Middle frontal gyrus (tissue), 1 donor: ENCODE measurements at regions not wholly inside any gene's neighbourhood (a gene's known extent, or its start where the extent isn't known, plus 50 kb on each side); places are given as distances from the start of the nearest gene placed in this dataset.

Experiments used
- DNase-seq: peaks from one replicate; pipeline ENCODE4 v3.0.0-alpha.2; 2015; ENCODE audit warnings: low spot score; ENCODE audit errors: extremely low spot score

- DNase-seq, result no peak
Measured at GRCh38 chr4:81634766-81635549, 163.3 kb upstream of the RASGEF1B start.

GRCh38 chr4:81634165-81634564 is 162.5 kb upstream of the RASGEF1B start:
- no peak for DNase-seq

GRCh38 chr4:81632581-81633299 is 161.0 kb upstream of the RASGEF1B start:
- no peak for DNase-seq

GRCh38 chr4:81631958-81632441 is 160.3 kb upstream of the RASGEF1B start:
- DNase-seq, result no peak

GRCh38 chr4:81629366-81629765 is 157.7 kb upstream of the RASGEF1B start:
- no peak for DNase-seq

- DNase-seq, result no peak
Measured at GRCh38 chr4:81628489-81628888, 156.8 kb upstream of the RASGEF1B start.

GRCh38 chr4:81627590-81627989 is 155.9 kb upstream of the RASGEF1B start:
- no peak for DNase-seq

GRCh38 chr4:81626851-81627250 is 155.1 kb upstream of the RASGEF1B start:
- DNase-seq, result no peak

- DNase-seq, result no peak
Measured at GRCh38 chr4:81625422-81626417, 154.0 kb upstream of the RASGEF1B start.

GRCh38 chr4:81623434-81623833 is 151.7 kb upstream of the RASGEF1B start:
- no peak for DNase-seq

GRCh38 chr4:81622474-81623184 is 150.9 kb upstream of the RASGEF1B start:
- no peak for DNase-seq

- DNase-seq, result no peak
Measured at GRCh38 chr4:81622028-81622427, 150.3 kb upstream of the RASGEF1B start.

- DNase-seq, result no peak
Measured at GRCh38 chr4:81621490-81621889, 149.8 kb upstream of the RASGEF1B start.

- no peak for DNase-seq
Measured at GRCh38 chr4:81620442-81620841, 148.7 kb upstream of the RASGEF1B start.

- no peak for DNase-seq
Measured at GRCh38 chr4:81617545-81617944, 145.8 kb upstream of the RASGEF1B start.

GRCh38 chr4:81611221-81611620 is 139.5 kb upstream of the RASGEF1B start:
- no peak for DNase-seq

- DNase-seq, result no peak
Measured at GRCh38 chr4:81609844-81610243, 138.1 kb upstream of the RASGEF1B start.

GRCh38 chr4:81607950-81608349 is 136.2 kb upstream of the RASGEF1B start:
- no peak for DNase-seq

- no peak for DNase-seq
Measured at GRCh38 chr4:81606801-81607501, 135.2 kb upstream of the RASGEF1B start.

GRCh38 chr4:81606166-81606565 is 134.5 kb upstream of the RASGEF1B start:
- DNase-seq, result no peak
